Glutamatergic neuron (in vitro differentiated cells): ENCODE measurements at regions not wholly inside any gene's neighbourhood (a gene's known extent, or its start where the extent isn't known, plus 50 kb on each side); places are given as distances from the start of the nearest gene placed in this dataset.
"Not testable (repeated sequence)": the region's sequence is repeated elsewhere in the genome, so short reads cannot be mapped to it uniquely, and the experiment has no call there.

Experiments used
- DNase-seq: peaks from one replicate; pipeline ENCODE4 v3.0.0; 2022
- H3K27ac Mint-ChIP-seq: one replicate; pipeline ENCODE4 v1.8.0; 2020; ENCODE audit warnings: mild to moderate bottlenecking, mixed read lengths, inconsistent platforms; ENCODE audit not compliant: unreplicated experiment
- H3K27me3 Mint-ChIP-seq: one replicate; pipeline ENCODE4 v1.8.0; 2020; ENCODE audit warnings: mild to moderate bottlenecking, moderate library complexity, mixed read lengths, inconsistent platforms; ENCODE audit not compliant: unreplicated experiment
- H3K36me3 Mint-ChIP-seq: one replicate; pipeline ENCODE4 v1.8.0; 2020; ENCODE audit warnings: mild to moderate bottlenecking, mixed read lengths, inconsistent platforms; ENCODE audit not compliant: unreplicated experiment
- H3K4me1 Mint-ChIP-seq: one replicate; pipeline ENCODE4 v1.8.0; 2020; ENCODE audit warnings: mild to moderate bottlenecking, low read depth, mixed read lengths, inconsistent platforms; ENCODE audit not compliant: unreplicated experiment
- H3K4me3 Mint-ChIP-seq: one replicate; pipeline ENCODE4 v1.8.0; 2020; ENCODE audit warnings: mild to moderate bottlenecking, mixed read lengths, inconsistent platforms; ENCODE audit not compliant: unreplicated experiment
- H3K9me3 Mint-ChIP-seq: one replicate; pipeline ENCODE4 v1.8.0; 2020; ENCODE audit warnings: mild to moderate bottlenecking, moderate library complexity, mixed read lengths, inconsistent platforms; ENCODE audit not compliant: unreplicated experiment
- TF ChIP-seq, protein P1 (sequence below): fragments of 200-600 bp; sonication (generic); IDR thresholded peaks from one replicate; pipeline ENCODE4 v1.5.0; 2021; ENCODE audit not compliant: partially characterized antibody, unreplicated experiment

DNA sequence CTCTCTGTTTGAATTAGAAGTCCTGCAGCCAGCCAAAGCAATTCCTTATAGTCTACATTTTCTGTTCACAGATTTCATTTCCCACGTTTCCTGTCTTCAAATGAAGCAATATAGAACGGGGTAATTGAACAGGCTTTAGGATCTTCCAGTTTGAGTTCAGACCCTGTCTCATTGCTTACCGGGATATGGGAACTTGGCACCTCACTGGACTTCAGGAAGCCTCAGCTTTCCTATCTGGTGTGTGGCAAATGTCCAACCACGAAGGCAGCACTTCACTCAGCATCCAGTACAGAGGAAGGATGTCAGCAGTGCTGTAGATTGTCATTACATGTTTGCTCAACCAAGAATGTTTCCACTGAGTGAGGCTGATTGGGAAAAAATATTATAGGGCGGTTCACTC, 271.1 kb upstream of the ZFP42 start:
- DNase-seq, result no peak
- Mint-ChIP-seq H3K27me3 (no peaks in the 10 kb centered on the region), H3K9me3 (no peaks in the 10 kb centered on the region), H3K4me1 (no peaks in the 10 kb centered on the region), H3K27ac (no peak overlapping the region), H3K36me3 (no peaks in the 10 kb centered on the region), H3K4me3 (no peak overlapping the region)
- TF ChIP-seq, protein P1, sequence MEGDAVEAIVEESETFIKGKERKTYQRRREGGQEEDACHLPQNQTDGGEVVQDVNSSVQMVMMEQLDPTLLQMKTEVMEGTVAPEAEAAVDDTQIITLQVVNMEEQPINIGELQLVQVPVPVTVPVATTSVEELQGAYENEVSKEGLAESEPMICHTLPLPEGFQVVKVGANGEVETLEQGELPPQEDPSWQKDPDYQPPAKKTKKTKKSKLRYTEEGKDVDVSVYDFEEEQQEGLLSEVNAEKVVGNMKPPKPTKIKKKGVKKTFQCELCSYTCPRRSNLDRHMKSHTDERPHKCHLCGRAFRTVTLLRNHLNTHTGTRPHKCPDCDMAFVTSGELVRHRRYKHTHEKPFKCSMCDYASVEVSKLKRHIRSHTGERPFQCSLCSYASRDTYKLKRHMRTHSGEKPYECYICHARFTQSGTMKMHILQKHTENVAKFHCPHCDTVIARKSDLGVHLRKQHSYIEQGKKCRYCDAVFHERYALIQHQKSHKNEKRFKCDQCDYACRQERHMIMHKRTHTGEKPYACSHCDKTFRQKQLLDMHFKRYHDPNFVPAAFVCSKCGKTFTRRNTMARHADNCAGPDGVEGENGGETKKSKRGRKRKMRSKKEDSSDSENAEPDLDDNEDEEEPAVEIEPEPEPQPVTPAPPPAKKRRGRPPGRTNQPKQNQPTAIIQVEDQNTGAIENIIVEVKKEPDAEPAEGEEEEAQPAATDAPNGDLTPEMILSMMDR, result no peak

DNA sequence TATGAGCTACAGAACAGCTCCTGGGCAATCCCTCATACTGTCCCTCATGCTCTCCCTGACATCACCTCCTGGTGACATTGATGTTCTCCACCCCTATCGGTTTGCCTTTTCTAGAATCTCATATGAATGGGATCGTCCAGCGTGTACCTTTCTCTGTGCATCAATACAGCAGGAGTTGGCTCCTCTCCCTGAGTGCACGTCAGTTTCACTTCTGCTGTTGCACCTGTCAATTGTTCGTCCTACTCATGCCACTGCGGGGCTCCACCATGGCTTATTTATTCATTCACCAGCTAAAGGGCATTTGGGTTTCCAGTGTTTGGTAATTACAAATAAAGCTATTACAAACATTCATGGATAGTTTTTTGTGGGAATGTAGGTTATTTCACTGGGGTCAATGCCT, 269.1 kb upstream of the ZFP42 start:
- Mint-ChIP-seq H3K9me3 (peaks cover 3% of the 10 kb centered on the region), H3K4me1 (no peaks in the 10 kb centered on the region), H3K27ac (no peak overlapping the region), H3K27me3 (no peaks in the 10 kb centered on the region), H3K36me3 (peaks cover 6% of the 10 kb centered on the region), H3K4me3 (no peak overlapping the region)
- DNase-seq, result no peak
- TF ChIP-seq, protein P1, result no peak

DNA sequence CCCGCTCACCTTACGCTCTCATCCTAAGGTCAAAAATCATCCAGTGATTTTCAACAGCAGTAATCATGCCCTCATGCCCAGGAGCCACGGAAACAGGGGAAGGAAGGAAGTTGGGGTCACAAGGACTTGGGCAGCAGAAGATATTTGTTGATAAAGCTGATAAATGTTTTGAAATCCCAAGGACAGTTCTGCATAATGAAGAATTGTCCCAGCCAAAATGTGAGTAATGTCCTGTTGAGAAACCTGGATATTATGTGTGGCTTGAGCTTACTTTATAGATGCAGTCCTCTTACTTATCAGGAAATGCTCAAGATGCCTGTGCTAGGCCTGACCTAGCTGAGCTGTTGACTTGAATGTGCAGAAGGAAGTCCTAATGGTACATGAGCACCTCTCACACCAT, 263.0 kb upstream of the ZFP42 start:
- H3K27ac Mint-ChIP-seq, result no peak overlapping the region
- peaks cover 2% of the 10 kb centered on the region for H3K27me3 Mint-ChIP-seq
- H3K36me3 Mint-ChIP-seq, result peaks cover 6% of the 10 kb centered on the region
- no peak for DNase-seq
- H3K4me3 Mint-ChIP-seq, result no peak overlapping the region
- H3K4me1 Mint-ChIP-seq, result no peaks in the 10 kb centered on the region
- TF ChIP-seq, protein P1, result no peak
- peaks cover 3% of the 10 kb centered on the region for H3K9me3 Mint-ChIP-seq

DNA sequence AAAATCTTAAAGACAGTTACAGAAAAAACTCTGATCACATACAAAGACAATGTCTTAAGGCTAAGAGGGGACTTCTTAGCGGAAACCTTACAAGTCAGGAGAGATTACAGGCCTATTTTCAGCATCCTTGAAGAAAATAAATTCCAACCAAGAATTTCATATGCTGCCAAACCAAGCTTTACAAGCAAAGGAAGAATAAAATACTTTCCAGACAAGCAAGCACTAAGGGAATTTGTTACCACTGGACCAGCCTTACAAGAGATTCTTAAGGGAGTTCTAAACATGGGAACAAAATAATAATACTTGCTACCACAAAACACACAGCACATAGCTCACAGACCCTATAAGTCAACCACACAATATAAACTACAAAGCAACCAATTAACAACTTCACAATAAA, 255.8 kb upstream of the ZFP42 start:
- H3K9me3 Mint-ChIP-seq, result peaks cover 2% of the 10 kb centered on the region
- no peak for DNase-seq
- no peaks in the 10 kb centered on the region for H3K4me1 Mint-ChIP-seq
- peaks cover 2% of the 10 kb centered on the region for H3K27me3 Mint-ChIP-seq
- peaks cover under 1% of the 10 kb centered on the region for H3K36me3 Mint-ChIP-seq
- no peak overlapping the region for H3K27ac Mint-ChIP-seq
- TF ChIP-seq, protein P1, result no peak
- H3K4me3 Mint-ChIP-seq, result no peak overlapping the region

DNA sequence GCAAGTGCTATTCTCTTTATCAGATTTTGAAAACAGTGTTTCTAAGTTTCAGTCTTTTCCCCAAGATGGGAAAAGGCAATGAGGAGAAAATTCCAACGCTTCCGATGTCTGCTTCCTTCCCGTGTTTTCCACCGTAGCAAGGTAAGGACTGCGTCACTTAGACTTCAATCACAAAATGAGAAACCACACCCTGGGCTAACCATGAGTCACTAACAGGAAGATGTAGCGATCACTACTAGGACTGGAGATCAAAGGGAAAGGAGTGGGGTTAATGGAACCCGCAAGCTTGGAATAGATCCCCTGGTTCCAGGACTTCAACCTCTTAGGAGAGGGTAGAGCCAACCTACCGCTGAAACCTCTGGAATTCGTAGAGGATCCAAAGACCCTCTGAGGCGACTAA, 250.7 kb upstream of the ZFP42 start:
- peaks cover 4% of the 10 kb centered on the region for H3K9me3 Mint-ChIP-seq
- no peaks in the 10 kb centered on the region for H3K4me1 Mint-ChIP-seq

DNA sequence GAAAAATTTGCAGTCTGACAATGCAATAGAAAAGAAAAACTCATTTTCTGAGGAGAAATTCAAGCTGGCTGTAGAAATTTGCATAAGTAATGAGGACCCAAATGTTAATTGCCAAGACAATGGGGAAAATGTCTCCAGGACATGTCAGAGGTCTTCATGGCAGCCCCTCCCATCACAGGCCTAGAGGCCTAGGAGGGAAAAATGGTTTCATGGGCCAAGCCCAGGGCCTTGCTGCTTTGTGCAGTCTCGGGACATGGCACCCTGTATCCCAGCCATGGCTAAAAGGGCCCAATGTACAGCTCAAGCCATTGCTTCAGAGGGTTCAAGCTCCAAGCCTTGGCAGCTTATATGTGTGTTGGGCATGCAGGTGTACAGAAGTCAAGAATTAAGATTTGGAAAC, 244.9 kb upstream of the ZFP42 start:
- not testable (repeated sequence) for DNase-seq, H3K27me3 Mint-ChIP-seq, H3K4me1 Mint-ChIP-seq, H3K36me3 Mint-ChIP-seq, H3K27ac Mint-ChIP-seq, H3K4me3 Mint-ChIP-seq, H3K9me3 Mint-ChIP-seq

More for the DNA sequence above, 250.7 kb upstream of the ZFP42 start:
- DNase-seq, result no peak
- Mint-ChIP-seq H3K27me3 (peaks cover 3% of the 10 kb centered on the region), H3K27ac (no peak overlapping the region), H3K36me3 (peaks cover 5% of the 10 kb centered on the region), H3K4me3 (no peak overlapping the region)
- TF ChIP-seq, protein P1, result no peak
